A549 (cell line): ENCODE measurements at regions not wholly inside any gene's neighbourhood (a gene's known extent, or its start where the extent isn't known, plus 50 kb on each side); places are given as distances from the start of the nearest gene placed in this dataset.

Source experiments
- ATAC-seq, 2 experiments: fragments of 200-7000 bp in 1 of 2; fragments of >200 bp in 1 of 2; cut with Nextera tagmentation in 1 of 2; cut with Tn5 transposase in 1 of 2; 3 replicates each; pipeline versions ENCODE4 v1.8.0 to v1.9.1; 2018 to 2020; ENCODE audit warnings: mild to moderate bottlenecking in 1 of 2, moderate library complexity in 1 of 2
- CTCF ChIA-PET: fragments of 300-600 bp; sonication (Branson Sonifier 250); formaldehyde crosslinking; extraction: SDS; loops from one replicate; lab custom pipeline; 2021; ENCODE audit warnings: antibody characterized with exemption, inconsistent platforms; lab: Yijun Ruan, JAX
- POLR2A ChIA-PET: fragments of 350-600 bp; formaldehyde crosslinking; extraction: SDS; loops from one replicate; lab custom pipeline; 2021; ENCODE audit warnings: antibody characterized with exemption, inconsistent platforms; lab: Yijun Ruan, JAX
- DNase-seq, 2 experiments: peaks; one replicate each; pipeline versions ENCODE4 v3.0.0 to v3.0.0-alpha.2; 2011 to 2016; ENCODE audit warnings: low read depth in 1 of 2, low spot score in 1 of 2
- FAIRE-seq: peaks from 2 replicates; lab custom pipeline; 2011; peaks lifted over from hg19 to GRCh38; lab: Jason Lieb, UNC
- H3K27ac ChIP-seq, 2 experiments: fragments of >200 bp; sonication (Bioruptor Twin); formaldehyde crosslinking; 3 replicates each; pipeline ENCODE4 v1.5.1; 2016 to 2017
- H3K4me1 ChIP-seq: fragments of >200 bp; sonication (Bioruptor Twin); formaldehyde crosslinking; 3 replicates; pipeline ENCODE4 v1.6.1; 2016
- H3K4me2 ChIP-seq: fragments of >200 bp; sonication (Bioruptor Twin); formaldehyde crosslinking; 3 replicates; pipeline ENCODE4 v1.6.1; 2016
- H3K4me3 ChIP-seq: fragments of >200 bp; sonication (Bioruptor Twin); formaldehyde crosslinking; 3 replicates; pipeline ENCODE4 v1.5.1; 2016
- H3K9me3 ChIP-seq: fragments of >200 bp; sonication (Bioruptor Twin); formaldehyde crosslinking; 3 replicates; pipeline ENCODE4 v1.6.1; 2016
- CBX2 ChIP-seq: fragments of 200-600 bp; sonication (generic); IDR thresholded peaks from 2 replicates; pipeline ENCODE4 v1.6.1; 2016; ENCODE audit warnings: low read depth, mild to moderate bottlenecking, borderline replicate concordance
- CEBPB ChIP-seq, 2 experiments: fragments of >200 bp in 1 of 2; sonication (Bioruptor Twin) in 1 of 2; formaldehyde crosslinking in 1 of 2; IDR thresholded peaks; 2 replicates each; pipeline ENCODE4 v1.6.1; 2012 to 2016
- CHD2 ChIP-seq: fragments of 150-350 bp; IDR thresholded peaks from 2 replicates; pipeline ENCODE4 v1.6.1; 2014; ENCODE audit warnings: low read length; ENCODE audit not compliant: partially characterized antibody
- FOSB ChIP-seq: fragments of 250-450 bp; sonication (Bioruptor Pico); IDR thresholded peaks from 2 replicates; pipeline ENCODE4 v1.5.0; 2020; ENCODE audit warnings: mild to moderate bottlenecking, moderate library complexity
- HDAC2 ChIP-seq: fragments of 200-600 bp; sonication (generic); IDR thresholded peaks from 2 replicates; pipeline ENCODE4 v1.6.1; 2016
- HOXB5 ChIP-seq: fragments of 250-450 bp; sonication (Bioruptor Pico); IDR thresholded peaks from 2 replicates; pipeline ENCODE4 v1.5.0; 2020; ENCODE audit warnings: mild to moderate bottlenecking, moderate library complexity
- KDM1A ChIP-seq: fragments of 200-600 bp; sonication (generic); IDR thresholded peaks from 2 replicates; pipeline ENCODE4 v1.6.1; 2016; ENCODE audit warnings: low read depth, mild to moderate bottlenecking
- KDM5A ChIP-seq: fragments of 200-600 bp; sonication (generic); IDR thresholded peaks from 2 replicates; pipeline ENCODE4 v1.6.1; 2016; ENCODE audit warnings: antibody characterized with exemption, mild to moderate bottlenecking
- MAFK ChIP-seq: fragments of 450-650 bp; IDR thresholded peaks from 2 replicates; pipeline ENCODE4 v1.6.1; 2014; ENCODE audit not compliant: partially characterized antibody
- MYC ChIP-seq: IDR thresholded peaks from 2 replicates; pipeline ENCODE4 v1.6.1; 2012; ENCODE audit warnings: mild to moderate bottlenecking, inconsistent platforms, low read length, improper control_type of control experiment, borderline replicate concordance
- NPAS2 ChIP-seq: fragments of 250-450 bp; sonication (Bioruptor Pico); IDR thresholded peaks from 2 replicates; pipeline ENCODE4 v1.8.0; 2022; ENCODE audit warnings: mild to moderate bottlenecking, moderate library complexity, borderline replicate concordance
- POLR2AphosphoS2 ChIP-seq: conservative IDR thresholded peaks from 2 replicates; pipeline ENCODE4 v1.6.1; 2012; ENCODE audit warnings: low read length, improper control_type of control experiment, inconsistent platforms
- RNF2 ChIP-seq: fragments of 200-600 bp; sonication (generic); IDR thresholded peaks from 2 replicates; pipeline ENCODE4 v1.6.1; 2016; ENCODE audit warnings: low read depth, mild to moderate bottlenecking, antibody characterized with exemption, moderate library complexity, borderline replicate concordance
- SREBF2 ChIP-seq: fragments of 450-650 bp; IDR thresholded peaks from 2 replicates; pipeline ENCODE4 v1.6.1; 2014; ENCODE audit warnings: mild to moderate bottlenecking, moderate library complexity
- TP53 ChIP-seq: fragments of 250-450 bp; sonication (Bioruptor Pico); IDR thresholded peaks from 2 replicates; pipeline ENCODE4 v1.5.0; 2021; ENCODE audit warnings: mild to moderate bottlenecking, moderate library complexity
- ZNF302 ChIP-seq: fragments of 250-450 bp; sonication (Bioruptor Pico); IDR thresholded peaks from 2 replicates; pipeline ENCODE4 v1.9.0; 2021; ENCODE audit warnings: inconsistent platforms, mild to moderate bottlenecking, moderate library complexity
- ZSCAN20 ChIP-seq: fragments of 250-450 bp; sonication (Bioruptor Pico); IDR thresholded peaks from 2 replicates; pipeline ENCODE4 v1.8.0; 2022; ENCODE audit warnings: mild to moderate bottlenecking, moderate library complexity
- WGBS: methylation state at CpG from one replicate; pipeline ENCODE4 v1.1.6; 2017; ENCODE audit errors: missing lambda C conversion rate; 5-methylcytosine and 5-hydroxymethylcytosine counted together
- TF ChIP-seq, protein P1 (sequence below): fragments of 250-450 bp; sonication (Bioruptor Pico); IDR thresholded peaks from 2 replicates; pipeline ENCODE4 v1.5.0; 2020; ENCODE audit warnings: low read depth, mild to moderate bottlenecking, moderate library complexity
- TF ChIP-seq, protein P2 (sequence below): IDR thresholded peaks from 2 replicates; pipeline ENCODE4 v1.6.1; 2012; ENCODE audit warnings: low read depth, borderline replicate concordance
- TF ChIP-seq, protein P3 (sequence below): fragments of 200-600 bp; sonication (generic); IDR thresholded peaks from 2 replicates; pipeline ENCODE4 v1.6.1; 2016; ENCODE audit warnings: antibody characterized with exemption, mild to moderate bottlenecking, moderate library complexity

DNA sequence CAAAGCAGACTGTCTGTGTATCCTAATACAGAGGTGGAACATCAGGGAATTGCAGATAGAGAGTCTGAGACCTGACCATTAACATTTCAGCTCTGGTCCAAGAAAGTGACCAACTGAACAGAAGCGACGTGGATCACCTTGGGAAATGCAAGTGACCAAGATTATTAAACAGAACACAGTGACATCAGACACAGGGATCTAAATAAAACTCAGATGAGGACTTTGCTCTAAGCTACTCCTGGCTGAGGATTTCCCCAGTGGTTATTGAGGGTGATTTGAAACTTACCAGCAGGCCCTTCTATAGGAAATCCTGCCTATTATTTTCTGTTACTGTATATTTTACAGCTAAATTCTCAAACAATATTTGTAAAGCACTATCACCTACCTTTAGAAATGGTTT lies 436.0 kb downstream of the TMEM38B start:
- DNase-seq (no peak), ATAC-seq (no peak), FAIRE-seq (no peak)
- Histone ChIP-seq H3K4me3 (no peak overlapping the region), H3K27ac (no peak overlapping the region), H3K4me2 (no peak overlapping the region), H3K9me3 (no peaks in the 10 kb centered on the region), H3K4me1 (no peaks in the 10 kb centered on the region)
- 0% methylated on average over 2 of the region's 2 CpGs for WGBS
- CTCF ChIA-PET = interaction anchor here (1.5 kb wide), 1 partner anchor 8 kb away, joined by 3 read pairs; no protein-coding TSS in a partner anchor
- TF ChIP-seq CHD2 (no peak), MAFK (no peak), CEBPB (IDR thresholded peaks at IDR 0.05) (no peak), RNF2 (no peak), HOXB5 (no peak), ZNF302 (CRISPR knock-in tag) (no peak), FOSB (no peak), MYC (no peak)
- TF ChIP-seq, protein P1, sequence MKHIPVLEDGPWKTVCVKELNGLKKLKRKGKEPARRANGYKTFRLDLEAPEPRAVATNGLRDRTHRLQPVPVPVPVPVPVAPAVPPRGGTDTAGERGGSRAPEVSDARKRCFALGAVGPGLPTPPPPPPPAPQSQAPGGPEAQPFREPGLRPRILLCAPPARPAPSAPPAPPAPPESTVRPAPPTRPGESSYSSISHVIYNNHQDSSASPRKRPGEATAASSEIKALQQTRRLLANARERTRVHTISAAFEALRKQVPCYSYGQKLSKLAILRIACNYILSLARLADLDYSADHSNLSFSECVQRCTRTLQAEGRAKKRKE (CRISPR knock-in tag) = no peak
- POLR2A ChIA-PET = no interaction called here

DNA sequence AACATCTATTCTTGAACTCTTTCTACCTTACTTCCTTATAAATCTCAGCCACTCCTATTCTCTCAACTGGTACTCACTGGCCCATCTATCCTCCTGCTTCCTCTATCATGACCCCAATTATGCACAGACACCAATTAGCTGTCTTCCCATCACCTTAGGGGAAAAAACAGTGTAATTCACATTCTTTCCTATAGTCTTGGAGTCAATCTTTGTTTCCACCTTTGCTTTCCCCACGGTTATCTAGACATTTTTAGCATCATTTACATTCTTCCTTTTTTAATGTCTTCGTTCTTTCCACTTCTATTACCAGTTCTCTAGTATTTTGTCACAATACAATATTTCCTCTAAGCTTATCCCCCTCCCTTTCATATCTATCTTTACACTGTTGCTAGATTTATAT lies 449.4 kb downstream of the TMEM38B start:
- H3K4me3 ChIP-seq = no peak overlapping the region
- DNase-seq (no peak), FAIRE-seq (no peak), ATAC-seq (no peak)
- no peak overlapping the region for H3K27ac ChIP-seq
- H3K4me1 ChIP-seq = no peaks in the 10 kb centered on the region
- TF ChIP-seq TP53 (CRISPR knock-in tag) = no peak
- TF ChIP-seq KDM5A = no peak
- no peak for TF ChIP-seq CHD2
- TF ChIP-seq NPAS2 (CRISPR knock-in tag) = no peak
- no peak for TF ChIP-seq RNF2
- TF ChIP-seq, protein P2, sequence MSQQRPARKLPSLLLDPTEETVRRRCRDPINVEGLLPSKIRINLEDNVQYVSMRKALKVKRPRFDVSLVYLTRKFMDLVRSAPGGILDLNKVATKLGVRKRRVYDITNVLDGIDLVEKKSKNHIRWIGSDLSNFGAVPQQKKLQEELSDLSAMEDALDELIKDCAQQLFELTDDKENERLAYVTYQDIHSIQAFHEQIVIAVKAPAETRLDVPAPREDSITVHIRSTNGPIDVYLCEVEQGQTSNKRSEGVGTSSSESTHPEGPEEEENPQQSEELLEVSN = no peak
- no peak for TF ChIP-seq MYC
- TF ChIP-seq ZSCAN20 (CRISPR knock-in tag) = no peak
- no peak for TF ChIP-seq HOXB5
- no peak for TF ChIP-seq KDM1A
- TF ChIP-seq HDAC2 = no peak
- TF ChIP-seq POLR2AphosphoS2 = no peak
- TF ChIP-seq CBX2 = no peak
- no peak for TF ChIP-seq SREBF2
- TF ChIP-seq, protein P3, sequence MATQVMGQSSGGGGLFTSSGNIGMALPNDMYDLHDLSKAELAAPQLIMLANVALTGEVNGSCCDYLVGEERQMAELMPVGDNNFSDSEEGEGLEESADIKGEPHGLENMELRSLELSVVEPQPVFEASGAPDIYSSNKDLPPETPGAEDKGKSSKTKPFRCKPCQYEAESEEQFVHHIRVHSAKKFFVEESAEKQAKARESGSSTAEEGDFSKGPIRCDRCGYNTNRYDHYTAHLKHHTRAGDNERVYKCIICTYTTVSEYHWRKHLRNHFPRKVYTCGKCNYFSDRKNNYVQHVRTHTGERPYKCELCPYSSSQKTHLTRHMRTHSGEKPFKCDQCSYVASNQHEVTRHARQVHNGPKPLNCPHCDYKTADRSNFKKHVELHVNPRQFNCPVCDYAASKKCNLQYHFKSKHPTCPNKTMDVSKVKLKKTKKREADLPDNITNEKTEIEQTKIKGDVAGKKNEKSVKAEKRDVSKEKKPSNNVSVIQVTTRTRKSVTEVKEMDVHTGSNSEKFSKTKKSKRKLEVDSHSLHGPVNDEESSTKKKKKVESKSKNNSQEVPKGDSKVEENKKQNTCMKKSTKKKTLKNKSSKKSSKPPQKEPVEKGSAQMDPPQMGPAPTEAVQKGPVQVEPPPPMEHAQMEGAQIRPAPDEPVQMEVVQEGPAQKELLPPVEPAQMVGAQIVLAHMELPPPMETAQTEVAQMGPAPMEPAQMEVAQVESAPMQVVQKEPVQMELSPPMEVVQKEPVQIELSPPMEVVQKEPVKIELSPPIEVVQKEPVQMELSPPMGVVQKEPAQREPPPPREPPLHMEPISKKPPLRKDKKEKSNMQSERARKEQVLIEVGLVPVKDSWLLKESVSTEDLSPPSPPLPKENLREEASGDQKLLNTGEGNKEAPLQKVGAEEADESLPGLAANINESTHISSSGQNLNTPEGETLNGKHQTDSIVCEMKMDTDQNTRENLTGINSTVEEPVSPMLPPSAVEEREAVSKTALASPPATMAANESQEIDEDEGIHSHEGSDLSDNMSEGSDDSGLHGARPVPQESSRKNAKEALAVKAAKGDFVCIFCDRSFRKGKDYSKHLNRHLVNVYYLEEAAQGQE = no peak
- no peaks in the 10 kb centered on the region for H3K9me3 ChIP-seq
- CTCF ChIA-PET = no interaction called here
- WGBS = 1% methylated on average over 2 of the region's 2 CpGs
- no peak overlapping the region for H3K4me2 ChIP-seq
- POLR2A ChIA-PET = no interaction called here
